Transverse colon (tissue), 3 donors: ENCODE measurements at regions not wholly inside any gene's neighbourhood (a gene's known extent, or its start where the extent isn't known, plus 50 kb on each side); places are given as distances from the start of the nearest gene placed in this dataset.

Experiments used
- CTCF ChIP-seq, 5 experiments: fragments of 200-600 bp in 3 of 5; fragments of 450-650 bp in 2 of 5; sonication (generic) in 3 of 5; IDR thresholded peaks; 1 replicate in 2 of 5; 2 replicates in 3 of 5; pipeline ENCODE4 v1.5.1; 2016 to 2017; ENCODE audit warnings: antibody characterized with exemption in 5 of 5, inconsistent platforms in 3 of 5, mild to moderate bottlenecking in 2 of 5, moderate library complexity in 1 of 5
- POLR2A ChIP-seq: fragments of 450-650 bp; IDR thresholded peaks from one replicate; pipeline ENCODE4 v1.6.1; 2016; ENCODE audit warnings: antibody characterized with exemption, mild to moderate bottlenecking, moderate library complexity

- TF ChIP-seq CTCF (IDR thresholded peaks at IDR 0.05) (no peak), POLR2A (no peak)
These were observed 148.5 kb upstream of the PDZRN3 start for GRCh38 chr3:73773233-73773632.
